Upper lobe of left lung (tissue), 6 donors: ENCODE measurements at regions not wholly inside any gene's neighbourhood (a gene's known extent, or its start where the extent isn't known, plus 50 kb on each side); places are given as distances from the start of the nearest gene placed in this dataset.

ENCODE experiments used
- ATAC-seq, 2 donors: fragments of 200-7000 bp; cut with Tn5 transposase; one replicate each; pipeline ENCODE4 v1.9.1; 2022; ENCODE audit warnings: mild to moderate bottlenecking in 2 of 2, moderate library complexity in 2 of 2; ENCODE audit not compliant: low FRiP score in 2 of 2
- DNase-seq, 2 donors: peaks; one replicate each; pipeline ENCODE4 v3.0.0-alpha.2; 2019 to 2020
- H3K27ac ChIP-seq, 4 donors: fragments of 200-600 bp; sonication (generic); one replicate each; pipeline ENCODE4 v1.5.1; 2016 to 2019
- H3K27me3 ChIP-seq, 4 donors: fragments of 200-600 bp; sonication (generic); one replicate each; pipeline ENCODE4 v1.5.1; 2017 to 2019
- H3K36me3 ChIP-seq, 4 donors: fragments of 200-600 bp; sonication (generic); one replicate each; pipeline ENCODE4 v1.5.1; 2016 to 2019
- H3K4me1 ChIP-seq, 4 donors: fragments of 200-600 bp; sonication (generic); one replicate each; pipeline ENCODE4 v1.5.1; 2018 to 2019
- H3K4me3 ChIP-seq, 4 donors: fragments of 200-600 bp; sonication (generic); one replicate each; pipeline ENCODE4 v1.5.1; 2017 to 2019; ENCODE audit warnings: mild to moderate bottlenecking in 2 of 4, moderate library complexity in 1 of 4
- H3K9me3 ChIP-seq, 4 donors: fragments of 200-600 bp; sonication (generic); one replicate each; pipeline ENCODE4 v1.5.1; 2018 to 2019
- EP300 ChIP-seq, 4 donors: sonication (generic); formaldehyde crosslinking; IDR thresholded peaks; one replicate each; pipeline ENCODE4 v1.5.1; 2017; ENCODE audit warnings: antibody characterized with exemption in 4 of 4, control low read depth in 2 of 4
- POLR2A ChIP-seq, 4 donors: fragments of 450-650 bp; IDR thresholded peaks; one replicate each; pipeline ENCODE4 v1.5.1; 2016 to 2017; ENCODE audit warnings: antibody characterized with exemption in 4 of 4, mild to moderate bottlenecking in 2 of 4
- POLR2AphosphoS5 ChIP-seq, 2 donors: sonication (generic); formaldehyde crosslinking; IDR thresholded peaks; one replicate each; pipeline ENCODE4 v1.5.1; 2017; ENCODE audit warnings: antibody characterized with exemption in 2 of 2
- WGBS, 2 donors: methylation state at CpG; one replicate each; pipeline ENCODE4 v1.1.5; 2017 to 2018; 5-methylcytosine and 5-hydroxymethylcytosine counted together
- TF ChIP-seq, protein P1 (sequence below), 6 experiments: fragments of 450-650 bp in 4 of 6; fragments of 200-600 bp in 2 of 6; sonication (generic) in 2 of 6; IDR thresholded peaks; one replicate each; pipeline ENCODE4 v1.5.1; 2016 to 2019; ENCODE audit warnings: antibody characterized with exemption in 6 of 6
- donor health status: DM: no; HTN: no; CAD: no; lungs with moderate emphysema.
- donor health status: DM: no; HTN: yes; CAD: no; lungs with severe emphysema.

DNA sequence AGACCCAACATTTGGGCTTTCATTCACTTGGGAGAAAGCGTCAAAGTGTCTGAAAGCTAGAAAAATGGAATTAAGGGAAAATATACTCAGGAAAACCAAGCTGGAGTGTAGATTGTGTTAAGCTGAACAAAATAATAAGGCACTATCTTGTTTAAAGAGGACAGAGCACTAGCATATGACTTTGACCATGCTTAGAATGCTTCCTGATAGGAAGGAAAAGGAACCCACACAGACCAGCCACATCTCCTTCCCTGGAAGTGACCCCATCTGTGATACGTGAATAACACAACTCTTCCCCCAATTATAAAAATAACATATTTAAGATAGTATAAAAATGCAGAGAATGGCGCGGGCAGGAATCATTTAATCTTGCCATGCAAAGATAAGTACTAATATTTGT lies 94.7 kb upstream of the BCL2L14 start:
- DNase-seq: no peak
- no peaks in the 10 kb centered on the region for H3K27me3 ChIP-seq
- ATAC-seq: no peak
- H3K9me3 ChIP-seq: no peaks in the 10 kb centered on the region
- H3K36me3 ChIP-seq: no peaks in the 10 kb centered on the region
- TF ChIP-seq, protein P1, sequence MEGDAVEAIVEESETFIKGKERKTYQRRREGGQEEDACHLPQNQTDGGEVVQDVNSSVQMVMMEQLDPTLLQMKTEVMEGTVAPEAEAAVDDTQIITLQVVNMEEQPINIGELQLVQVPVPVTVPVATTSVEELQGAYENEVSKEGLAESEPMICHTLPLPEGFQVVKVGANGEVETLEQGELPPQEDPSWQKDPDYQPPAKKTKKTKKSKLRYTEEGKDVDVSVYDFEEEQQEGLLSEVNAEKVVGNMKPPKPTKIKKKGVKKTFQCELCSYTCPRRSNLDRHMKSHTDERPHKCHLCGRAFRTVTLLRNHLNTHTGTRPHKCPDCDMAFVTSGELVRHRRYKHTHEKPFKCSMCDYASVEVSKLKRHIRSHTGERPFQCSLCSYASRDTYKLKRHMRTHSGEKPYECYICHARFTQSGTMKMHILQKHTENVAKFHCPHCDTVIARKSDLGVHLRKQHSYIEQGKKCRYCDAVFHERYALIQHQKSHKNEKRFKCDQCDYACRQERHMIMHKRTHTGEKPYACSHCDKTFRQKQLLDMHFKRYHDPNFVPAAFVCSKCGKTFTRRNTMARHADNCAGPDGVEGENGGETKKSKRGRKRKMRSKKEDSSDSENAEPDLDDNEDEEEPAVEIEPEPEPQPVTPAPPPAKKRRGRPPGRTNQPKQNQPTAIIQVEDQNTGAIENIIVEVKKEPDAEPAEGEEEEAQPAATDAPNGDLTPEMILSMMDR (IDR thresholded peaks at IDR 0.05): no peak
- TF ChIP-seq EP300 (IDR thresholded peaks at IDR 0.05) (no peak), POLR2A (IDR thresholded peaks at IDR 0.05) (no peak), POLR2AphosphoS5 (IDR thresholded peaks at IDR 0.05) (no peak)
- WGBS, 2 donors: 61 to 62% methylated on average over 4 of the region's 4 CpGs
- H3K4me3 ChIP-seq: no peak overlapping the region
- H3K4me1 ChIP-seq: no peaks in the 10 kb centered on the region
- no peak overlapping the region for H3K27ac ChIP-seq

DNA sequence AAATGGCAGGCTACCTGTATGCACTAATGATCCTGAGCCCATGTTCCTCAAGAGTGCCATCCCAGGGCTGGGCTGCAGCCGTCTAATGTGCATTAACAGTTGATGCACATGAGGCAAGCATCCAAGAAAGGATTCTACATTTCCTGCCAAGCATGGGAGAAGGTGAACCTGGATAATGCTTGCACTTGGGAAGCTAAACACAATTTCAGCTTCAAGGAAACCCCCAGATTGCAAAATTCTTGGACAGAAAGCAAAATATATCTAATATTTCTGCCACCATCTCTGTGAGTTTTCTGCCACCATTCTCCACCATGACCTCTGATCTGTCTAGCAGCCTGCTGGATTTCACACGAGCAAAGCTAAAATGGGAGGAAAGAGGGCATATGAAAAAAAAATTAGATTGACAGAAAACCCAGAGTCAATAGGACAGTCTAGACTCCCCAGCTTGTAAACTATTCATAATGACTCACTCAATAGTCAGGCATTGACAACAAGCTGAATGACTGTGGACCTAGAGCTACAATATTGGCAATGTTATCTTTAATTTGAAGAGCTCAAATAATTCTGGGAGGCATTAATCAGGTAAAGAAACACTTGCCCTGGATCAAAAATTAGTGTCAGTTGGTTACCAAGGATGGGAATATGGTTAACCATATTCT lies 91.9 kb upstream of the BCL2L14 start:
- Histone ChIP-seq H3K4me3 (no peak overlapping the region), H3K27ac (no peak overlapping the region), H3K9me3 (no peaks in the 10 kb centered on the region), H3K4me1 (no peaks in the 10 kb centered on the region), H3K36me3 (no peaks in the 10 kb centered on the region), H3K27me3 (no peaks in the 10 kb centered on the region)
- 78 to 91% methylated on average over 2 of the region's 2 CpGs for WGBS, 2 donors
- TF ChIP-seq POLR2A (IDR thresholded peaks at IDR 0.05) (no peak), EP300 (IDR thresholded peaks at IDR 0.05) (no peak), POLR2AphosphoS5 (IDR thresholded peaks at IDR 0.05) (no peak)
- TF ChIP-seq, protein P1 (IDR thresholded peaks at IDR 0.05): no peak
- no peak for ATAC-seq
- no peak for DNase-seq

DNA sequence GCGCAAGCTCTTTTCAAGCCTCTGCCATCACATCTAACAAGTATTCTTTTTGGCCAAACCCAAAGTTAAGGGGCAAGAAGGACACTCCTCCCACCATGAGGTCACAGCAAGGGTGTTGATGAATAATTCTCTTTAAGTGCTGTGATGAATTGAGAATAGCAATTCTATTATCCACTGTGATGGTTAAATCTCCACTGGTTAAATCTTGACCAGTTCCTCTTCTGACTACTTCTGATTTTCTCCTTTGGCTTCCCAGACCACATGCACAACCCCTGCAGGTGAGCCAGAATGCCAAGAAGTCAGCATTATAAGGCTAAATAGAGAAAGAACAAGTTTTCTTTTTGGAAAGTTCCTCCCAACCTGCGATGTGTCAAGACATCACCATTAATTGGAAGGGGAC lies 90.6 kb upstream of the BCL2L14 start:
- no peak for TF ChIP-seq EP300 (IDR thresholded peaks at IDR 0.05)
- TF ChIP-seq POLR2A (IDR thresholded peaks at IDR 0.05): no peak
- no peak for TF ChIP-seq POLR2AphosphoS5 (IDR thresholded peaks at IDR 0.05)
- ATAC-seq: no peak
- H3K36me3 ChIP-seq: no peaks in the 10 kb centered on the region
- 91 to 93% methylated on average over 2 of the region's 2 CpGs for WGBS, 2 donors
- H3K27ac ChIP-seq: no peak overlapping the region
- no peaks in the 10 kb centered on the region for H3K4me1 ChIP-seq
- no peaks in the 10 kb centered on the region for H3K27me3 ChIP-seq
- DNase-seq: no peak
- H3K4me3 ChIP-seq: no peak overlapping the region
- H3K9me3 ChIP-seq: no peaks in the 10 kb centered on the region

DNA sequence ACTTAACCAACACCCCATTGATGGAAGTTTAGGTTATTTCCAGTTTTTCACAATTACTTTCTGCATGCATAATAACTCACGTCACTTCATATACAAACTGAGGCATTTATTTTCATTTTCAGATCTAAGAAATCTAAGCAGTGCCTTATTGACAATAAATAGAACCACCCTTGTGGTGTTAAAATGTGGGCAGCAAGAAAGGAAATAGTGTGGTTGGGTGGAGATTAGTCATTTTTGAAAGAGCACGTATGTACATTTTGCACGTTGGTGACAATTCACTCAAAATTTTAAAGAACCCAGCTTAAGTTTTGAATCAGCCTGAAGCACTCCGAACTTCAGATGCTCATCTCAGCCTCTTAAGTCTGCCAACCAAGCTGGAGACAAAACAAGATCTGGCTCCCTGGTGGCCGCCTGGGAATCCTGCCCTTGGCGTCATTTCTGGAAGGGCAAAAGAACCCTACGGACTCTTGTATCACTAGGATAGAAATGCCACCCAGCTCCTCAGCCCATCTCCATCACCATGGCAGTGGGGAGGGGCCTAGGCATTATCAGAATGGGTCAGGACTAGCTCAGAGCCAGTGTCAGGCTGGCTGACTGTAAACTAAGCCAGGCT lies 89.5 kb upstream of the BCL2L14 start:
- TF ChIP-seq POLR2AphosphoS5 (IDR thresholded peaks at IDR 0.05) (no peak), EP300 (IDR thresholded peaks at IDR 0.05) (no peak), POLR2A (IDR thresholded peaks at IDR 0.05) (no peak)
- TF ChIP-seq, protein P1 (IDR thresholded peaks at IDR 0.05): no peak
- Histone ChIP-seq H3K9me3 (no peaks in the 10 kb centered on the region), H3K4me1 (no peaks in the 10 kb centered on the region), H3K27ac (no peak overlapping the region), H3K4me3 (no peak overlapping the region), H3K36me3 (no peaks in the 10 kb centered on the region), H3K27me3 (no peaks in the 10 kb centered on the region)
- no peak for ATAC-seq
- no peak for DNase-seq
- WGBS, 2 donors: 69 to 81% methylated on average over 7 of the region's 7 CpGs

DNA sequence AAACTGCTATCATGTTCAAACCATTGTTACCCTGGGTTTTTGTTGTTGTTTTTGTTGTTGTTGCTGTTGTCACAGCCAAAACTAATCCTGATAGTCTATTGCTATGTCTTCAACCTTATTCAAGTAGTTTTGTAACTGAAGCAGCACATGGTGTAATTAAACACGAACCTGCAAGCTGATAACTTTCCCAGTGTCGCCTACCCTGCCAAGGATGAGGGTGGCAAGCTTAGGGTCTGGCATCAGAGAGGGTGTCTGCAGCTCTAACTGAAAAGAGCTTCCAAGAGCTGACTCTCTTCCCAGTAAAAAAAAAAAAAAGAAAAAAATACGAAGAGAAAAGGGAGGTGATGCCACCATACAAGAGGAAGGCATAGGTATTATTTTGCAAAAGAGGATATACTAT lies 86.3 kb upstream of the BCL2L14 start:
- ATAC-seq: no peak
- 91 to 97% methylated on average over 3 of the region's 3 CpGs for WGBS, 2 donors

More for the DNA sequence above, 86.3 kb upstream of the BCL2L14 start:
- TF ChIP-seq POLR2AphosphoS5 (IDR thresholded peaks at IDR 0.05) (no peak), POLR2A (IDR thresholded peaks at IDR 0.05) (no peak), EP300 (IDR thresholded peaks at IDR 0.05) (no peak)
- TF ChIP-seq, protein P1 (IDR thresholded peaks at IDR 0.05): no peak
- no peaks in the 10 kb centered on the region for H3K4me1 ChIP-seq
- no peak overlapping the region for H3K4me3 ChIP-seq
- no peak for DNase-seq
- no peaks in the 10 kb centered on the region for H3K36me3 ChIP-seq
- no peaks in the 10 kb centered on the region for H3K9me3 ChIP-seq
- H3K27me3 ChIP-seq: no peaks in the 10 kb centered on the region
- H3K27ac ChIP-seq: no peak overlapping the region
